GM18511 (cell line): ENCODE measurements at regions not wholly inside any gene's neighbourhood (a gene's known extent, or its start where the extent isn't known, plus 50 kb on each side); places are given as distances from the start of the nearest gene placed in this dataset.
A peak's percentile ranks its signal among the peaks of the same experiment; 100 is the strongest.

ENCODE experiments used
- ATAC-seq: cut with Tn5 transposase; IDR thresholded peaks from one replicate; pipeline ENCODE4 v1.9.1; 2021; ENCODE audit warnings: mild to moderate bottlenecking, moderate library complexity; ENCODE audit not compliant: unreplicated experiment

DNA sequence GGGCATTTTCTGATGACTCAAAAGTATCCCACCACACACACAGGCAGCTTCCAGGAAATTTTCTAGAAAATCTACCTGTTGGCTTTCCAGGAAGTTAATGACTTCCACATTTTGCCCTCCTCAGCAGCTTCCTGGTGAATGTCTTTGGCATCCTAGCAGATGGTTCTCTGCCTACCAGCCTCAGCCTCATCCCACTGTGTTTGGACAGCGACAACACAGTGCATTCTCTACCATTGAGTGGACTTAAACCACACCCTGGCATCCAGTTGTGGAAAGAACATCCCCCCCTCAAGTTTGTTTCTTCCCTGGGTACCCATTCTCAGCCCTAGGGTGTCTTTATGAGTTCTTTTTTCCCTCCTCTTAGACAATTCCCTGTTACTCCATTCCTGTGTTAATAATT is 50.8 kb upstream of the GADL1 start:
- no peak for ATAC-seq

GRCh38 chr3:30948426-30948825 is 54.0 kb upstream of the GADL1 start:
- no peak for ATAC-seq

GRCh38 chr3:30951826-30952225 is 57.4 kb upstream of the GADL1 start:
- ATAC-seq = no peak

- ATAC-seq = no peak
Measured at GRCh38 chr3:30952786-30953185, 58.3 kb upstream of the GADL1 start.

GRCh38 chr3:30954426-30954825 is 60.0 kb upstream of the GADL1 start:
- no peak for ATAC-seq

GRCh38 chr3:30962084-30962483 is 67.6 kb upstream of the GADL1 start:
- no peak for ATAC-seq

DNA sequence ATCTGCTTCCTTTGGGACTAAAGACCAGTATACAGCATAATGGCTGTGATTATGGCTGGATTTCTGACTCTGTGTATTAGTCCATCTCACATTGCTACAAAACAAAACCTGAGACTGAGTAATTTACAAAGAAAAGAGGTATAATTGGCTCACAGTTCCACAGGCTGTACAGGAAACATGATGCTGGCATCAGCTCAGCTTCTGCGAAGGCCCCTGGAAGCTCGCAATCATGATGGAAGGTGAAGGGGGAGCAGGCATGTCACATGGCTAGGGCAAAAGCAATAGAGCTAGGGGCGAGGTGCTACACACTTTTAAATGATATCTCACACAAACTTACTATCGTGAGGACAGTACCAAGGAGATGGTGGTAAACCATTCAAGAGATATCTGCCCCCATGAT is 68.0 kb upstream of the GADL1 start:
- ATAC-seq = no peak

- no peak for ATAC-seq
Measured at GRCh38 chr3:30963223-30963722, 68.8 kb upstream of the GADL1 start.

- peak; percentile 97 for ATAC-seq
Measured at GRCh38 chr3:30964612-30965011, 70.2 kb upstream of the GADL1 start.

DNA sequence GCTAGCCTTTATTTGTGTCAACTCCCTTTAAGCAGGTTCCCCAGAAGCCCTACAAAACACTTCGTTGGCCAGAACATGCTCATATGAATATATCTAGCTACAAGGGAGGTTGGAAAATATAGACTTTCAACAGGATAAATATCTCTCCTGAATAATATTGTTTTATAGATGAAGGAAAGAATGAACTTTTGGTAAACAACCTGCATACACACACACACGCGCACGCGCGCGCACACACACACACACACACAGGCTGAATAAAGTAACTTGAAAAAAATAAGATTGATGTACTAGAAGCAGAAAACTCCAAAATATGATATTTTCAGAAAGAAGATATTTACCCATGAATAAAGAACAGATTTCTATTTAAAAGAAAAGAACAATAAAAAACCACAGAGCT is 72.4 kb upstream of the GADL1 start:
- ATAC-seq = no peak

DNA sequence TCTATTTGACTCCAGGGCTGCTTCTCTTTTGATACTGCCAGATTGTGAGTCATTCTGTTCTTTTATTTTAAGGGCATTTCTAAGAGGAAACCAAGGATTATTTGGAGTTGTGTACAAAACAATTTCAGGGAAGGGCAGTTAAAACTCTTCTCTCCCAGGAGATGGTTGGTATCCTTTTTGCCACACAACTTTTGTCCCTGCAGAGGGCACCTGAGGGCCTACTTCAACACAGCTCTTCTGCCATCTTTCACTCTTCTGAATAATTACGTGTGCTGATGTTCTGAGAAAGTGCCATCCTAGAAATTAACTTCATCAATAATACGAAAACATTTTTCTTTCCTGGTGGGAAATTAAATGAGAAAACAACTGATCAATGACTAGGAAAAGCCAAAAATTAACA is 75.7 kb upstream of the GADL1 start:
- no peak for ATAC-seq

DNA sequence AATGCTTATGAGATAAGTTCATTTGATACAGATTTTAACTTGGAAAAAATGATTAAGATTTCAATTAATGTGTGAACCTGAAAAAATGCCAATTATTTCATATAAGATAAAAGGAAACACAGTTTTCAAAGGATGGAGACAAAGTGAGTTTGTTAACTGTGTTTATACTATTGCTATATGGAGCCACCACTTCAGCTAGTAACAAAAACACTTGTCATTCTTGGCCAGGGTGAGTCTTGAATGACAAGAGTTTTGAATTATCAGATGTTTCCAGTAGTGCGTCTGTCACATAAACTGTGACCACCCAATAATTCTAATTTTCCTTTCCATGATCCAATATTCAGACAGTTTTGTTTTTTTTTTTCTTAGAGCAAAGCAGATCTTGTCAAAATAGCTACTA is 78.0 kb upstream of the GADL1 start:
- ATAC-seq = no peak

GRCh38 chr3:30974071-30974470 is 79.6 kb upstream of the GADL1 start:
- ATAC-seq = no peak

DNA sequence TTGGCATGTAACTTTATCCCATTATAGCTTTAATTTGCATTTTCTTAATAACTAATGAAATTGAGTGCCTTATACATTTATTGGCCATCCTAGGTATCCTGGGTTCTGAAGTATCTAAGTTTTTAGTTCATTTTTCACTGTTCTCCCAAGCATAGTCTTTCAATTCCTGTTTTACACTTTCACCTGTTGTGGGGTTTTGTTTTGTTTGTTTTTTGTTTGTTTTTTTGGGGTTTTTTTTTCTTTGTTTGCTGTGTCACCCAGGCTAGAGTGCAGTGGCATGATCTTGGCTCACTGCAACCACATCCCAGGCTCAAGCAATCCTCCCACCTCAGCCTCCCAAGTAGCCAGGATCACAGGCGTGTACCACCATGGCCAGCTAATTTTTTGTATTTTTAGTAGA is 83.1 kb upstream of the GADL1 start:
- no peak for ATAC-seq

DNA sequence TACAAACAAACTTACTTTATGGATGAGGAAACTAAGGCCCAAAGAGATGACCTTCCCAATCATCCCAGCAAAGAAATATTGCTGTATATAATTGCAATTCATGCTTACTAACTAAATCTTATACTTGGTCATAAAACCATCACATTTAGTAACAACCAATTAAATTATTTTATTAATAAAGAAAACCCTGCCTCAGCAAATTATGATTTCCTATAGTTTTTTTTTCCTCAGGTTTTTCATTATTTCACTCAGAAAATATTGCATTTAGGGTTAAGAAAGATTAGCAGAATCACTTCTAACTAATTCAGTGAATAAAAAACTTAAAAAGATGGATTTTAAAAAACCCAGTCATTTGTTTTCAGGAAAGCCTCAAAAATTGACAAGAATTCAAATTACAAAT is 86.5 kb upstream of the GADL1 start:
- ATAC-seq = no peak

DNA sequence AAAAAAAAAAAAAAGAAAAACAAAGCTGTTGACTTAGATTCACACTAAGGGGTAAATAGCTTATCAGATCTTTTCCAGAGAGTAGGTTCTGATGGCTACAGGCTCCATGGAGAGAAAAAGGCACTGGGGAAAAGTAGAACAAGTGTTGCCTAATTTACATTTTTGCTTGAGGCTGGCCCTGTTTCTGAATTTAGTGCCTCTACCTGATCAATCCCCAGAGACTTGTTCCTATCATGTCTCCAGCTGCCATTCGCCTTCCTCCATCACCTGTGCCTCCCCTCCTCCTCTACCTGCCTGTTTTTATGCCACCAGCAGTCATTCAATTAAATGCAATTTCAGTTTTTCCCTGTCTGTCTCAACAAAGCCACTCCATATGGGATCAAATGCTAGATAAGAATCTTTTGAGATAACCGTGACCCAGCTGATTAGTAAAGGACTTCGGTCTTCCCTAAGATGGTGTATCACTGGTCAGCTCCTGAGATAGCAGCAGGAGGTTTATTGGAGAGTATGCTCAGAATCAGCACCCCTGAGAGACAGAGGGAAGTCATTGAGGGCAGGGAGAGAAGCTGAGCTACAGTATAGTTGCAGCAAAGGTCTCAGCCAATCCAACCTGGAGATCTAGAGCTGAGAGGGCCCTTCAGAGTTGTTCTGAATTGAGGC is 88.1 kb upstream of the GADL1 start:
- ATAC-seq = no peak

GRCh38 chr3:30984855-30985749 is 90.6 kb upstream of the GADL1 start:
- ATAC-seq = peak; percentile 71

DNA sequence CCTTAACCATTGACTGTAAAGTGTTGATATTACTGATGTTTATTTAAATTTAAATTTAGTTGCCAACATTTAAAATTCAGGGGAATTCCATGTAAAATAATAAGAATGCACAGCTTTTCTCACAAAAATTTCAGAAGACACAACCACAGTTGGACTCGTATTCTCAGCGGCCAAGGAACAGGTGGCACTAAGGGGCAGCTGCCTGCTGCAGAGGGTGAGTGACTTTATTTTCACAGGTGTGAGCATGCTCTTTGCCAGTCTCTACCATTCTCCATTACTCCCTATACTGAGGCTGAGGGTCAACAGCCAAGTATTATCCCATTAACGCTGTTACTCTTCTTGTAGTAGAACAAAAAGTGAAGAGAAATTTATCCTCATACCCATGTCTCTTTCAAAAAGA is 92.1 kb upstream of the GADL1 start:
- ATAC-seq = no peak

GRCh38 chr3:30988769-30989168 is 94.3 kb upstream of the GADL1 start:
- ATAC-seq = no peak

DNA sequence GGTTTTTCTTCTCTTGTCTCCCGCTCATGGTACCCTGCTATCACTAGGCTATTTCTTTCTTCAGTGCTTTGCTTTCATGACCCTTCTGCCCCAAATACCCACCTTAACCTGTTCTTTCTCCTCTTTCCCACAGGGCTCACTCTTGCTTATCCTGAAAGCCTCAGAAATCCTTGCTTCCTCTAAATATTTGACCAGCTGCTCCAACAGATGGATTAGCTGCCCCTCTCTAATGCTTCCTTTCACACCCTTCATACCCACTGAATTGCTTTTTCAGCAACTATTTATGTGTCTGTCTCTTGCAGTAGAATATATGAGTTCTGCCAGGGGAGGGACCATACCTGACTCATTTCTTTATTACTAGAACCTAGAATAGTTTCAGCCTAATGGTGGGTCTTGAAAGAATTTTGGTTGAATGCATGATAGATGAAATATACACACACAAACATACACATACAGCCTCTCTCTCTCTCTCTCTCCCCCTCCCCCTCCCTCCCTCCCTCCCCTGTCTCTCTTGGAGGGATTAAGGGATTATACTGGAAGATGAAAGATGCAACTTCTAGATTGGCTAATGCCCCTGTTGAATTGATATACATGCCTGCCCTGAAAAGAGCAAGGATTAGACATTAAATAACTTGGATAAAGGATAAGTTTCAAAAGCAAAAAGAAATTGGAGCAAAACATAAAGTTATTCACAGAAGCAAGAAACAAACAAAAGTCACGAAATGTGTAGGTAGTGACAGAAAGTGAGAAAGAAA is 95.0 kb upstream of the GADL1 start:
- ATAC-seq = no peak

- no peak for ATAC-seq
Measured at GRCh38 chr3:30996467-30996866, 102.0 kb upstream of the GADL1 start.

DNA sequence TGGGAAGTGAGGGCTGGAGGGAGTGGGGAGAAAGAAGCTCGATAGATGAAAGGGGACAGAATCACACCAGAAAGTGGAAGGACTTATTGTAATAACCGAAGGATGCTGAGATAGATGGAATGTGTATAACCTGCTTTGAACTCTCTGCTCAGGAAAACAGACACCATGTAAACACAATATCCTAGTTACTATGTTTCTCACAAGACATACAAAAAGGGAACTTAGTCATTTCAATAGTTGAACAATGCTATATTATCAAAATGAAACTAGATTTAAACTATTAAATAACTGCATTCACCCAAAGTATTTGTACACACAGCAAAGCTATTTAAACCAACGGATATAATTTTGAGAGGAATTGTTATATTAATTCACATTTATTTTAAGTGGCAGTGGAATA is 108.3 kb upstream of the GADL1 start:
- ATAC-seq = peak; percentile 60
